Neural cell (in vitro differentiated cells): ENCODE measurements at regions not wholly inside any gene's neighbourhood (a gene's known extent, or its start where the extent isn't known, plus 50 kb on each side); places are given as distances from the start of the nearest gene placed in this dataset.

Experiments
- H2AFZ ChIP-seq: fragments of 200-600, 300-800 bp; sonication (generic), shearing (Covaris generic); 2 replicates; pipeline ENCODE4 v1.6.0; 2014; ENCODE audit warnings: low read depth, mild to moderate bottlenecking, antibody characterized with exemption, low read length, moderate library complexity
- H3F3A ChIP-seq: fragments of 200-600 bp; shearing (Covaris generic); 2 replicates; pipeline ENCODE4 v1.6.1; 2016; ENCODE audit warnings: mild to moderate bottlenecking, moderate library complexity, mixed read lengths, antibody characterized with exemption, low read length; ENCODE audit not compliant: insufficient read depth, poor library complexity, severe bottlenecking
- H3K27ac ChIP-seq: fragments of 200-600, 300-800 bp; sonication (generic), shearing (Covaris generic); 2 replicates; pipeline ENCODE4 v1.5.1; 2014; ENCODE audit warnings: mild to moderate bottlenecking, low read length, moderate library complexity
- H3K27me3 ChIP-seq: fragments of 300-800, 200-600 bp; sonication (generic), shearing (Covaris generic); 2 replicates; pipeline ENCODE4 v1.6.0; 2014; ENCODE audit warnings: mild to moderate bottlenecking, low read depth, low read length, moderate library complexity; ENCODE audit not compliant: insufficient read depth
- H3K36me3 ChIP-seq: fragments of 300-800, 200-600 bp; sonication (generic), shearing (Covaris generic); 2 replicates; pipeline ENCODE4 v1.5.1; 2014; ENCODE audit warnings: mild to moderate bottlenecking, antibody characterized with exemption, low read length, moderate library complexity; ENCODE audit not compliant: insufficient read depth
- H3K4me2 ChIP-seq: fragments of 300-800, 200-600 bp; sonication (generic), shearing (Covaris generic); 2 replicates; pipeline ENCODE4 v1.6.0; 2014; ENCODE audit warnings: mild to moderate bottlenecking, low read length
- H3K4me3 ChIP-seq: fragments of 300-800, 200-600 bp; sonication (generic), shearing (Covaris generic); 2 replicates; pipeline ENCODE4 v1.5.1; 2014; ENCODE audit warnings: mild to moderate bottlenecking, low read length, moderate library complexity
- H3K79me2 ChIP-seq: fragments of 200-600 bp; shearing (Covaris generic); replicated peaks from 2 replicates; pipeline ENCODE4 v1.6.0; 2014; ENCODE audit warnings: mild to moderate bottlenecking, low read length, moderate library complexity; ENCODE audit not compliant: insufficient read depth
- H3K9ac ChIP-seq: fragments of 300-800, 200-600 bp; sonication (generic), shearing (Covaris generic); 2 replicates; pipeline ENCODE4 v1.6.1; 2016; ENCODE audit warnings: mild to moderate bottlenecking, low read length, mixed read lengths
- H3K9me2 ChIP-seq: fragments of 200-600 bp; shearing (Covaris generic); 2 replicates; pipeline ENCODE4 v1.6.1; 2016; ENCODE audit warnings: mild to moderate bottlenecking, low read length, mixed read lengths; ENCODE audit not compliant: insufficient read depth
- H3K9me3 ChIP-seq: fragments of 200-600, 300-800 bp; sonication (generic), shearing (Covaris generic); 2 replicates; pipeline ENCODE4 v1.6.1; 2016; ENCODE audit warnings: mild to moderate bottlenecking, mixed run types, low read length, moderate library complexity, mixed read lengths
- H4K20me1 ChIP-seq: fragments of 200-600 bp; shearing (Covaris generic); 2 replicates; pipeline ENCODE4 v1.6.1; 2016; ENCODE audit warnings: mild to moderate bottlenecking, mixed run types; ENCODE audit not compliant: insufficient read depth
- CTCF ChIP-seq: fragments of 450-650 bp; IDR thresholded peaks from 2 replicates; pipeline ENCODE4 v1.5.1; 2014; ENCODE audit warnings: antibody characterized with exemption, mild to moderate bottlenecking, moderate library complexity; ENCODE audit not compliant: poor library complexity, severe bottlenecking
- EP300 ChIP-seq: fragments of 450-650 bp; conservative IDR thresholded peaks from 2 replicates; pipeline ENCODE4 v1.6.1; 2014; ENCODE audit warnings: antibody characterized with exemption, mild to moderate bottlenecking, moderate library complexity; ENCODE audit not compliant: poor library complexity, severe bottlenecking
- EZH2 ChIP-seq: fragments of 200-600, 300-800 bp; shearing (Covaris generic), sonication (generic); IDR thresholded peaks from 2 replicates; pipeline ENCODE4 v1.6.1; 2014; ENCODE audit warnings: antibody characterized with exemption, low read length, borderline replicate concordance, mild to moderate bottlenecking; ENCODE audit not compliant: insufficient read depth, poor library complexity, severe bottlenecking
- MXI1 ChIP-seq: fragments of 450-650 bp; conservative IDR thresholded peaks from 2 replicates; pipeline ENCODE4 v1.6.1; 2014; ENCODE audit warnings: antibody characterized with exemption, mild to moderate bottlenecking; ENCODE audit not compliant: poor library complexity, severe bottlenecking
- POLR2AphosphoS5 ChIP-seq: IDR thresholded peaks from 2 replicates; pipeline ENCODE4 v1.6.1; 2012
- RAD21 ChIP-seq: fragments of 450-650 bp; conservative IDR thresholded peaks from 2 replicates; pipeline ENCODE4 v1.6.1; 2014; ENCODE audit warnings: antibody characterized with exemption, mild to moderate bottlenecking, moderate library complexity
- REST ChIP-seq: IDR thresholded peaks from 2 replicates; pipeline ENCODE4 v1.6.1; 2012; ENCODE audit warnings: borderline replicate concordance
- SMC3 ChIP-seq: fragments of 450-650 bp; conservative IDR thresholded peaks from 2 replicates; pipeline ENCODE4 v1.6.1; 2014; ENCODE audit warnings: antibody characterized with exemption, mild to moderate bottlenecking, moderate library complexity; ENCODE audit not compliant: poor library complexity
- TAF1 ChIP-seq: IDR thresholded peaks from 2 replicates; pipeline ENCODE4 v1.6.1; 2012; ENCODE audit warnings: low read depth

GRCh38 chr17:77489239-77489892 is 348.6 kb downstream of the SEC14L1 start:
- H2AFZ ChIP-seq: no peak overlapping the region
- H3K9ac ChIP-seq: no peak overlapping the region
- H3K9me3 ChIP-seq: no peaks in the 10 kb centered on the region
- H3F3A ChIP-seq: no peaks in the 10 kb centered on the region
- H3K27ac ChIP-seq: no peak overlapping the region
- no peaks in the 10 kb centered on the region for H4K20me1 ChIP-seq
- no peaks in the 10 kb centered on the region for H3K36me3 ChIP-seq
- TF ChIP-seq TAF1 (no peak), EP300 (no peak), CTCF (no peak), REST (no peak), EZH2 (no peak), SMC3 (no peak), RAD21 (no peak), MXI1 (no peak), POLR2AphosphoS5 (no peak)
- H3K27me3 ChIP-seq: no peaks in the 10 kb centered on the region
- no peaks in the 10 kb centered on the region for H3K9me2 ChIP-seq
- H3K4me3 ChIP-seq: no peak overlapping the region
- H3K4me2 ChIP-seq: no peak overlapping the region
- no peaks in the 10 kb centered on the region for H3K79me2 ChIP-seq

- Histone ChIP-seq H3K9ac (no peak overlapping the region), H3K9me3 (no peaks in the 10 kb centered on the region), H2AFZ (no peak overlapping the region), H3K4me2 (no peak overlapping the region), H3F3A (no peaks in the 10 kb centered on the region), H3K79me2 (no peaks in the 10 kb centered on the region), H4K20me1 (no peaks in the 10 kb centered on the region), H3K36me3 (no peaks in the 10 kb centered on the region), H3K27ac (no peak overlapping the region), H3K4me3 (no peak overlapping the region), H3K9me2 (no peaks in the 10 kb centered on the region), H3K27me3 (no peaks in the 10 kb centered on the region)
- TF ChIP-seq TAF1 (no peak), POLR2AphosphoS5 (no peak)
Measured at GRCh38 chr17:77489893-77490255, 349.1 kb downstream of the SEC14L1 start.
